Lung (tissue), 11 donors: ENCODE measurements at regions not wholly inside any gene's neighbourhood (a gene's known extent, or its start where the extent isn't known, plus 50 kb on each side); places are given as distances from the start of the nearest gene placed in this dataset.

Experiments used
- ATAC-seq: fragments of 200-7000 bp; cut with Tn5 transposase; one replicate; pipeline ENCODE4 v1.9.1; 2020; ENCODE audit warnings: moderate number of reproducible peaks; ENCODE audit not compliant: insufficient read depth, low FRiP score
- DNase-seq, 3 donors: peaks; one replicate each; pipeline ENCODE4 v3.0.0-alpha.2; 2013 to 2017
- H3K27ac ChIP-seq, 2 donors: one replicate each; pipeline ENCODE4 v1.5.1; 2013; ENCODE audit warnings: mild to moderate bottlenecking in 2 of 2, moderate library complexity in 2 of 2, control low read depth in 1 of 2, inconsistent platforms in 1 of 2, low read depth in 1 of 2, low read length in 1 of 2
- H3K27me3 ChIP-seq, 3 donors: one replicate each; pipeline ENCODE4 v1.5.1; 2013; ENCODE audit warnings: low read length in 2 of 3; ENCODE audit not compliant: control insufficient read depth in 3 of 3, insufficient read depth in 3 of 3
- H3K36me3 ChIP-seq, 4 donors: one replicate each; pipeline ENCODE4 v1.5.1; 2013; ENCODE audit warnings: low read length in 4 of 4, mild to moderate bottlenecking in 1 of 4, moderate library complexity in 1 of 4; ENCODE audit not compliant: control insufficient read depth in 4 of 4, insufficient read depth in 4 of 4
- H3K4me1 ChIP-seq, 5 donors: one replicate each; pipeline ENCODE4 v1.5.1; 2013; ENCODE audit warnings: low read length in 5 of 5, mild to moderate bottlenecking in 2 of 5, moderate library complexity in 1 of 5; ENCODE audit not compliant: control insufficient read depth in 5 of 5, insufficient read depth in 5 of 5
- H3K4me3 ChIP-seq: one replicate; pipeline ENCODE4 v1.5.1; 2013; ENCODE audit warnings: mild to moderate bottlenecking, control low read depth, moderate library complexity
- H3K9ac ChIP-seq, 2 donors: one replicate each; pipeline ENCODE4 v1.5.1; 2013; ENCODE audit warnings: low read length in 2 of 2, control low read depth in 1 of 2; ENCODE audit not compliant: insufficient read depth in 1 of 2
- H3K9me3 ChIP-seq, 4 donors: one replicate each; pipeline ENCODE4 v1.5.1; 2013; ENCODE audit warnings: low read length in 3 of 4, mild to moderate bottlenecking in 1 of 4, moderate library complexity in 1 of 4; ENCODE audit not compliant: control insufficient read depth in 4 of 4, insufficient read depth in 3 of 4
- CTCF ChIP-seq: IDR thresholded peaks from 2 replicates; pipeline ENCODE4 v1.5.1; 2012; ENCODE audit warnings: mild to moderate bottlenecking; ENCODE audit errors: control extremely low read depth, extremely low read depth
- WGBS, 2 donors: extraction: QIAGEN DNeasy Blood & Tissue Kit; methylation state at CpG; one replicate each; pipeline ENCODE4 v1.1.7; 2013; 5-methylcytosine and 5-hydroxymethylcytosine counted together
- donor health status: control.
- donor health status: control.
- donor health status: Bipolar disorder and iron deficiency.
- donor health status: healthy.
- donor health status: DM: yes; HTN: yes; CAD: no.

DNA sequence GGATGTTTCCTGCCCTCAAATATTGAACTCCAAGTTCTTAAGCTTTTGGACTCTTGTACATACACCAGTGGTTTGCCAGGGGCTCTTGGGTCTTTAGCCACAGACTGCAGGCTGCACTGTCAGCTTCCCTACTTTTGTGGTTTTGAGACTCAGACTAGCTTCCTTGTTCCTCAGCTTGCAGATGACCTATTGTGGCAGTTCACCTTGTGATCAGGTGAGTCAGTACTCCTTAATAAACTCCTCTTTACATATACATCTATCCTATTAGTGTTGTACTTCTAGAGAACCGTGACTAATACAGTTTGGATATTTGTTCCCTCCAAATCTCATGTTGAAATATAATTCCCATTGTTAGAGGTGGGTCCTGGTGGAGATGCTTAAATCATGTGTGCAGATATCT lies 681.9 kb upstream of the ARRDC3 start:
- no peak for ATAC-seq
- DNase-seq = no peak
- 81 to 89% methylated on average over 1 of the region's 1 CpG for WGBS, 2 donors
- peaks cover 0 to 2% (median 0%) of the 10 kb centered on the region in 5 donors for H3K4me1 ChIP-seq
- no peaks in the 10 kb centered on the region for H3K27me3 ChIP-seq
- no peak overlapping the region for H3K27ac ChIP-seq
- H3K36me3 ChIP-seq = no peaks in the 10 kb centered on the region
- TF ChIP-seq CTCF = no peak
- H3K9me3 ChIP-seq = peaks cover 0 to 14% (median 0%) of the 10 kb centered on the region in 4 donors
- no peak overlapping the region for H3K9ac ChIP-seq
- H3K4me3 ChIP-seq = no peak overlapping the region

- Histone ChIP-seq H3K27ac (no peak overlapping the region), H3K36me3 (no peaks in the 10 kb centered on the region), H3K27me3 (no peaks in the 10 kb centered on the region), H3K4me3 (no peak overlapping the region), H3K9me3 (peaks cover 0 to 2% (median 0%) of the 10 kb centered on the region in 4 donors), H3K4me1 (no peaks in the 10 kb centered on the region), H3K9ac (no peak overlapping the region)
- ATAC-seq (no peak), DNase-seq (no peak)
- TF ChIP-seq CTCF = no peak
These were observed 668.6 kb upstream of the ARRDC3 start for GRCh38 chr5:92051741-92052140.

DNA sequence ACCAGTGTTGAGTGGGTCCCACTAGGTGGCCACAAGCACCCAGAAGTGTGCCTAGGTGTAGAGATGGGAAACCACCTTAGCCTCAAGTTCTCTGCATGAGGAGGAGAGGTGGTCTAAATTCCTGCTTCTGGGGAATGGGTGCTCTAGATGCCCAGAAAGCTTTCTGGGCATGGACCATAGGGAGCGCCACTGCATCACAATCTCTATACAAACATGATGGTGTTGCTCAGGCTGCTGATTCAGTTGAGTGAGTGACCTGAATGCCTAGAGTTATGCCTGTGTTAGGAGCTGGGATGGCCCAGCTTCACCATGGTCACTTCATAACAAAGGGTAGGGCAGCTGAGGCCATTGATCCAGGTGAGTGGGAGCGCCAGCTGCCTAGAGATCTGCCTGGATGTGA lies 667.9 kb upstream of the ARRDC3 start:
- H3K9me3 ChIP-seq = peaks cover 0 to 2% (median 0%) of the 10 kb centered on the region in 4 donors
- H3K4me3 ChIP-seq = no peak overlapping the region
- ATAC-seq = no peak
- no peak for DNase-seq
- no peaks in the 10 kb centered on the region for H3K4me1 ChIP-seq
- TF ChIP-seq CTCF = no peak
- no peaks in the 10 kb centered on the region for H3K27me3 ChIP-seq
- no peak overlapping the region for H3K9ac ChIP-seq
- H3K27ac ChIP-seq = no peak overlapping the region
- 92 to 97% methylated on average over 2 of the region's 2 CpGs for WGBS, 2 donors
- no peaks in the 10 kb centered on the region for H3K36me3 ChIP-seq

GRCh38 chr5:92041911-92042660 lies 659.0 kb upstream of the ARRDC3 start:
- Histone ChIP-seq H3K27ac (no peak overlapping the region), H3K27me3 (no peaks in the 10 kb centered on the region), H3K4me3 (no peak overlapping the region), H3K9ac (no peak overlapping the region), H3K4me1 (no peaks in the 10 kb centered on the region), H3K9me3 (no peaks in the 10 kb centered on the region), H3K36me3 (no peaks in the 10 kb centered on the region)
- no peak for TF ChIP-seq CTCF
- 70 to 75% methylated on average over 4 of the region's 4 CpGs for WGBS, 2 donors
- ATAC-seq = no peak
- DNase-seq = no peak
